Neural progenitor cell (in vitro differentiated cells): ENCODE measurements at regions not wholly inside any gene's neighbourhood (a gene's known extent, or its start where the extent isn't known, plus 50 kb on each side); places are given as distances from the start of the nearest gene placed in this dataset.

Experiments
- EZH2 ChIP-seq: fragments of 200-600 bp; sonication (generic); IDR thresholded peaks from 2 replicates; pipeline ENCODE4 v1.6.1; 2017; ENCODE audit warnings: antibody characterized with exemption, mild to moderate bottlenecking, moderate library complexity
- TF ChIP-seq, protein P1 (sequence below): fragments of 200-600 bp; sonication (generic); IDR thresholded peaks from 2 replicates; pipeline ENCODE4 v1.5.1; 2017; ENCODE audit warnings: antibody characterized with exemption, mild to moderate bottlenecking

DNA sequence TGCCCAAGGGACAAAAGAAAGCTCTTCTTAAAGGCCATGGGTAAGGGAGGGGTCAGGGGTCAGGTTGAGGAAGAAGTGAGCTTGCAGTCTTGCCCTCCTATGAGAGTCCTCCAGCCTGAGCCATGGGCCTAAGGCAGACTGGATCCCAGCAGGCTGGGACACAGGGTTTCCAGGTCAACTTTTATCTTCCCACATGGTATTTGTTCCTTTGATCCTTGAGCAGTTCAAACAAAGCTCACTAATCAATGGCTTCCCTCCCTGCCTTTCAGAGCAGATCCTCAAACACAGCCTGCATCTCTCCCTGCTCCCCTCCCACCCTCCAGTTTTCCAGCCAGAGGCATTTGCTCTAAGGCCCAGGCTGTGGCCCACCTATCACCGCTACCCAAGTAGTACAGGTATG is 589.3 kb downstream of the INSC start:
- TF ChIP-seq, protein P1, sequence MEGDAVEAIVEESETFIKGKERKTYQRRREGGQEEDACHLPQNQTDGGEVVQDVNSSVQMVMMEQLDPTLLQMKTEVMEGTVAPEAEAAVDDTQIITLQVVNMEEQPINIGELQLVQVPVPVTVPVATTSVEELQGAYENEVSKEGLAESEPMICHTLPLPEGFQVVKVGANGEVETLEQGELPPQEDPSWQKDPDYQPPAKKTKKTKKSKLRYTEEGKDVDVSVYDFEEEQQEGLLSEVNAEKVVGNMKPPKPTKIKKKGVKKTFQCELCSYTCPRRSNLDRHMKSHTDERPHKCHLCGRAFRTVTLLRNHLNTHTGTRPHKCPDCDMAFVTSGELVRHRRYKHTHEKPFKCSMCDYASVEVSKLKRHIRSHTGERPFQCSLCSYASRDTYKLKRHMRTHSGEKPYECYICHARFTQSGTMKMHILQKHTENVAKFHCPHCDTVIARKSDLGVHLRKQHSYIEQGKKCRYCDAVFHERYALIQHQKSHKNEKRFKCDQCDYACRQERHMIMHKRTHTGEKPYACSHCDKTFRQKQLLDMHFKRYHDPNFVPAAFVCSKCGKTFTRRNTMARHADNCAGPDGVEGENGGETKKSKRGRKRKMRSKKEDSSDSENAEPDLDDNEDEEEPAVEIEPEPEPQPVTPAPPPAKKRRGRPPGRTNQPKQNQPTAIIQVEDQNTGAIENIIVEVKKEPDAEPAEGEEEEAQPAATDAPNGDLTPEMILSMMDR = no peak
- TF ChIP-seq EZH2 = no peak
